Astrocyte (in vitro differentiated cells and primary cell): ENCODE measurements at regions not wholly inside any gene's neighbourhood (a gene's known extent, or its start where the extent isn't known, plus 50 kb on each side); places are given as distances from the start of the nearest gene placed in this dataset.

Experiments
- DNase-seq: peaks from one replicate; pipeline ENCODE4 v3.0.0-alpha.2; 2010; ENCODE audit warnings: low read depth
- FAIRE-seq: peaks from 2 replicates; lab custom pipeline; 2011; peaks lifted over from hg19 to GRCh38; lab: Jason Lieb, UNC
- H2AFZ ChIP-seq: 2 replicates; pipeline ENCODE4 v1.6.0; 2012; ENCODE audit warnings: low read depth, low read length, inconsistent platforms
- H3K27ac ChIP-seq: 2 replicates; pipeline ENCODE4 v1.5.1; 2011; ENCODE audit warnings: low read depth, low read length, inconsistent platforms
- H3K27me3 ChIP-seq: 2 replicates; pipeline ENCODE4 v1.6.0; 2011; ENCODE audit warnings: low read length, inconsistent platforms; ENCODE audit not compliant: insufficient read depth
- H3K36me3 ChIP-seq: 2 replicates; pipeline ENCODE4 v1.5.1; 2011; ENCODE audit warnings: low read length, inconsistent platforms; ENCODE audit not compliant: insufficient read depth
- H3K4me1 ChIP-seq: 2 replicates; pipeline ENCODE4 v1.5.1; 2011; ENCODE audit warnings: low read length, inconsistent platforms; ENCODE audit not compliant: insufficient read depth
- H3K4me2 ChIP-seq: 2 replicates; pipeline ENCODE4 v1.6.0; 2012; ENCODE audit warnings: low read length, inconsistent platforms
- H3K4me3 ChIP-seq: 2 replicates; pipeline ENCODE4 v1.5.1; 2011; ENCODE audit warnings: low read depth, mild to moderate bottlenecking, low read length, inconsistent platforms; ENCODE audit not compliant: insufficient read depth
- H3K79me2 ChIP-seq: 2 replicates; pipeline ENCODE4 v1.6.0; 2012; ENCODE audit warnings: mild to moderate bottlenecking, low read length, inconsistent platforms; ENCODE audit not compliant: insufficient read depth
- H3K9ac ChIP-seq: 2 replicates; pipeline ENCODE4 v1.6.0; 2012; ENCODE audit warnings: mild to moderate bottlenecking, low read length, inconsistent platforms
- H3K9me3 ChIP-seq: 2 replicates; pipeline ENCODE4 v1.5.1; 2012; ENCODE audit warnings: low read depth, mild to moderate bottlenecking, low read length, inconsistent platforms; ENCODE audit not compliant: insufficient read depth
- H4K20me1 ChIP-seq: 2 replicates; pipeline ENCODE4 v1.6.0; 2012; ENCODE audit warnings: low read length, inconsistent platforms; ENCODE audit not compliant: insufficient read depth
- H3K27ac Mint-ChIP-seq: one replicate; pipeline ENCODE4 v1.8.0; 2021; ENCODE audit warnings: mild to moderate bottlenecking, mixed read lengths; ENCODE audit not compliant: unreplicated experiment
- H3K27me3 Mint-ChIP-seq: one replicate; pipeline ENCODE4 v1.8.0; 2021; ENCODE audit warnings: low read depth, mixed read lengths; ENCODE audit not compliant: unreplicated experiment
- H3K36me3 Mint-ChIP-seq: one replicate; pipeline ENCODE4 v1.8.0; 2021; ENCODE audit warnings: low read depth, mixed read lengths; ENCODE audit not compliant: unreplicated experiment
- H3K4me1 Mint-ChIP-seq: one replicate; pipeline ENCODE4 v1.8.0; 2021; ENCODE audit warnings: low read depth, mixed read lengths; ENCODE audit not compliant: unreplicated experiment
- H3K4me3 Mint-ChIP-seq: one replicate; pipeline ENCODE4 v1.8.0; 2021; ENCODE audit warnings: mild to moderate bottlenecking, moderate library complexity, mixed read lengths; ENCODE audit not compliant: unreplicated experiment
- H3K9me3 Mint-ChIP-seq: one replicate; pipeline ENCODE4 v1.8.0; 2021; ENCODE audit warnings: mild to moderate bottlenecking, mixed read lengths; ENCODE audit not compliant: unreplicated experiment
- EZH2 ChIP-seq: IDR thresholded peaks from 2 replicates; pipeline ENCODE4 v1.6.1; 2012; ENCODE audit warnings: mild to moderate bottlenecking, low read length, inconsistent platforms; ENCODE audit not compliant: insufficient read depth
- TF ChIP-seq, protein P1 (sequence below): IDR thresholded peaks from 2 replicates; pipeline ENCODE4 v1.5.1; 2011; ENCODE audit warnings: low read depth, mild to moderate bottlenecking, inconsistent platforms, low read length, moderate library complexity; ENCODE audit not compliant: insufficient read depth

DNA sequence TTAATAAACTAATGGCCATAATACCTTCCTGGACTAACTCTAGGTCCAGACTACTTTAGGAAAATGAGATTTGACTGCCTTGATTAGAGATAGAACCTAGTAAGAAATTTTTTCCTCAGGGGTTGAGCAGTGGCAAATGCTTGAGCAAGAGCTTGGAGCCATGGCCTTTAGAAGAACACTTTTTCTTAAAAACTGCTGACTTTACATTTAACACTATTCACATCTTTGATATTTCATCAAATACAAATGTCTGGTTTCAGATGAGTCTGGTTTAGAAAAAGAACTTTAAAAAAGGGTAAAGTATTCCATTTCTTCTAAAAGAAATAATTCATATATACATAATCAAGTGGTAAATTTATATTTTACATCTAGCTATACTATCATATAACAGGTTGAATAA lies 680.9 kb upstream of the PITX2 start:
- H3K4me3 ChIP-seq, result no peak overlapping the region
- Mint-ChIP-seq H3K27ac (no peak overlapping the region), H3K4me1 (no peaks in the 10 kb centered on the region), H3K27me3 (no peaks in the 10 kb centered on the region), H3K4me3 (no peak overlapping the region), H3K36me3 (no peaks in the 10 kb centered on the region), H3K9me3 (peaks cover 6% of the 10 kb centered on the region)
- H3K27me3 ChIP-seq, result no peaks in the 10 kb centered on the region
- H3K9me3 ChIP-seq, result no peaks in the 10 kb centered on the region
- no peaks in the 10 kb centered on the region for H3K36me3 ChIP-seq
- no peaks in the 10 kb centered on the region for H3K4me1 ChIP-seq
- no peak for FAIRE-seq
- no peaks in the 10 kb centered on the region for H3K79me2 ChIP-seq
- no peak overlapping the region for H3K27ac ChIP-seq
- H3K9ac ChIP-seq, result no peak overlapping the region
- TF ChIP-seq, protein P1, sequence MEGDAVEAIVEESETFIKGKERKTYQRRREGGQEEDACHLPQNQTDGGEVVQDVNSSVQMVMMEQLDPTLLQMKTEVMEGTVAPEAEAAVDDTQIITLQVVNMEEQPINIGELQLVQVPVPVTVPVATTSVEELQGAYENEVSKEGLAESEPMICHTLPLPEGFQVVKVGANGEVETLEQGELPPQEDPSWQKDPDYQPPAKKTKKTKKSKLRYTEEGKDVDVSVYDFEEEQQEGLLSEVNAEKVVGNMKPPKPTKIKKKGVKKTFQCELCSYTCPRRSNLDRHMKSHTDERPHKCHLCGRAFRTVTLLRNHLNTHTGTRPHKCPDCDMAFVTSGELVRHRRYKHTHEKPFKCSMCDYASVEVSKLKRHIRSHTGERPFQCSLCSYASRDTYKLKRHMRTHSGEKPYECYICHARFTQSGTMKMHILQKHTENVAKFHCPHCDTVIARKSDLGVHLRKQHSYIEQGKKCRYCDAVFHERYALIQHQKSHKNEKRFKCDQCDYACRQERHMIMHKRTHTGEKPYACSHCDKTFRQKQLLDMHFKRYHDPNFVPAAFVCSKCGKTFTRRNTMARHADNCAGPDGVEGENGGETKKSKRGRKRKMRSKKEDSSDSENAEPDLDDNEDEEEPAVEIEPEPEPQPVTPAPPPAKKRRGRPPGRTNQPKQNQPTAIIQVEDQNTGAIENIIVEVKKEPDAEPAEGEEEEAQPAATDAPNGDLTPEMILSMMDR, result no peak
- TF ChIP-seq EZH2, result no peak
- H3K4me2 ChIP-seq, result no peak overlapping the region
- no peak for DNase-seq
- no peak overlapping the region for H2AFZ ChIP-seq
- H4K20me1 ChIP-seq, result no peaks in the 10 kb centered on the region

DNA sequence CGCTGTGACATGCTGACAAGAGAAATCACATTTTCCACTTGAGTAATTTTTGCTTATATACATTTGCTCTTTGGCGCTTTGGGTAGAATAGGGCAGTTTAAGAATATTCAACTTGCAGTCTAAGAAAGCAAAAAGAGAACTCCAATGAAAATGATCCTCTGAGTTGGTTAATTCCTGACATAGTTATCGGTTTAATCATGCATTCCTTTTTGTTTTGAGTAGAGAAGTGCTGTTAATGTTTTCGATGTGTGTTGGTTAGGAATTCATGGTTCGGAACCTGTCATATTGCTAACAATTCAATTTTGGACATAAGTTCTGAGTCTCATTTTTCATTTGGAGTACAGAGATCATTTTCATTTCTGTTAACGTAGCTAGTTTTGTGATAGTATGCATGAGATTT lies 700.6 kb upstream of the PITX2 start:
- Mint-ChIP-seq H3K27me3 (no peaks in the 10 kb centered on the region), H3K4me3 (no peak overlapping the region), H3K36me3 (no peaks in the 10 kb centered on the region), H3K9me3 (no peaks in the 10 kb centered on the region), H3K27ac (peak overlapping the region; percentile 94), H3K4me1 (peaks cover 24% of the 10 kb centered on the region)
- no peaks in the 10 kb centered on the region for H3K9me3 ChIP-seq
- no peak overlapping the region for H2AFZ ChIP-seq
- H3K27me3 ChIP-seq, result no peaks in the 10 kb centered on the region
- TF ChIP-seq, protein P1, result no peak
- no peak for TF ChIP-seq EZH2
- FAIRE-seq (peak; percentile 98), DNase-seq (peak; percentile 80)
- no peaks in the 10 kb centered on the region for H4K20me1 ChIP-seq
- peak overlapping the region; percentile 6 for H3K4me3 ChIP-seq
- H3K4me1 ChIP-seq, result no peaks in the 10 kb centered on the region
- peak overlapping the region; percentile 43 for H3K27ac ChIP-seq
- no peaks in the 10 kb centered on the region for H3K36me3 ChIP-seq
- H3K4me2 ChIP-seq, result peak overlapping the region; percentile 69
- H3K9ac ChIP-seq, result no peak overlapping the region
- no peaks in the 10 kb centered on the region for H3K79me2 ChIP-seq

DNA sequence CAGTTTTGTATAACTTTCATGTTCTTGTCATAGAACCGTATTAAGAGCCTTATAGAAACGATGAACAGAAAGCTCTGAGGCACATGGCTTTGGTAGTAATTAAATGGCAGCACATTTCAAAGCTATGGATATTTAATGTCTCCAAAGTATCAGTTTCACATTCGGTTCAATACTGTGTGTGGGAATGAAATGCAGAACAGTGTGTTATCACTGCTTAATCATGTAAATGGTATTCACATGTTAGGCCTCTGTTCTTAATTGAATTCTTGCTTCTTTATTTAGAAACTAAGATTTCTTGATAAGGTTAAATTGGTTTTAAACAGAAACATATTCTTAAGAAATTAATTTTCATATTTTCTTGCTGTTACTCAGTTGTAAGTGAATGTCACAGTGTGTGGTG lies 701.0 kb upstream of the PITX2 start:
- Mint-ChIP-seq H3K4me3 (no peak overlapping the region), H3K27ac (peak overlapping the region; percentile 94), H3K4me1 (peaks cover 24% of the 10 kb centered on the region)

More for the DNA sequence above, 701.0 kb upstream of the PITX2 start:
- H3K9me3 ChIP-seq, result no peaks in the 10 kb centered on the region
- Mint-ChIP-seq H3K36me3 (no peaks in the 10 kb centered on the region), H3K27me3 (no peaks in the 10 kb centered on the region), H3K9me3 (no peaks in the 10 kb centered on the region)
- H3K27me3 ChIP-seq, result no peaks in the 10 kb centered on the region
- H4K20me1 ChIP-seq, result no peaks in the 10 kb centered on the region
- TF ChIP-seq, protein P1, result no peak
- no peak for TF ChIP-seq EZH2
- no peaks in the 10 kb centered on the region for H3K79me2 ChIP-seq
- peak overlapping the region; percentile 6 for H3K4me3 ChIP-seq
- peak overlapping the region; percentile 43 for H3K27ac ChIP-seq
- H3K4me2 ChIP-seq, result peak overlapping the region; percentile 69
- no peaks in the 10 kb centered on the region for H3K4me1 ChIP-seq
- H3K9ac ChIP-seq, result no peak overlapping the region
- FAIRE-seq, result no peak
- no peak overlapping the region for H2AFZ ChIP-seq
- no peaks in the 10 kb centered on the region for H3K36me3 ChIP-seq
- peak; percentile 54 for DNase-seq
